Fibroblast of skin of left biceps (primary cell): ENCODE measurements at regions not wholly inside any gene's neighbourhood (a gene's known extent, or its start where the extent isn't known, plus 50 kb on each side); places are given as distances from the start of the nearest gene placed in this dataset.
"Not testable (repeated sequence)": the region's sequence is repeated elsewhere in the genome, so short reads cannot be mapped to it uniquely, and the experiment has no call there.

Experiments used
- DNase-seq, 2 experiments: peaks; one replicate each; pipeline ENCODE4 v3.0.0-alpha.2; 2013; ENCODE audit warnings: low read depth in 2 of 2

- DNase-seq, result no peak
These were observed 415.9 kb upstream of the TMPRSS15 start for GRCh38 chr21:18819507-18819906.

GRCh38 chr21:18826562-18826961 is 423.0 kb upstream of the TMPRSS15 start:
- DNase-seq, result no peak

GRCh38 chr21:18831942-18832676 is 428.5 kb upstream of the TMPRSS15 start:
- no peak for DNase-seq

- peak; percentile 7 to 11 for DNase-seq
These were observed 429.4 kb upstream of the TMPRSS15 start for GRCh38 chr21:18832950-18833349.

- not testable (repeated sequence) for DNase-seq
These were observed 430.5 kb upstream of the TMPRSS15 start for GRCh38 chr21:18834121-18834520.

- DNase-seq, result no peak
These were observed 436.7 kb upstream of the TMPRSS15 start for GRCh38 chr21:18840239-18840638.

- DNase-seq, result not testable (repeated sequence)
These were observed 454.0 kb upstream of the TMPRSS15 start for GRCh38 chr21:18857606-18858005.

- DNase-seq, result no peak
These were observed 465.5 kb upstream of the TMPRSS15 start for GRCh38 chr21:18869104-18869503.

- no peak for DNase-seq
These were observed 474.3 kb upstream of the TMPRSS15 start for GRCh38 chr21:18877917-18878316.

- no peak for DNase-seq
These were observed 484.5 kb upstream of the TMPRSS15 start for GRCh38 chr21:18887922-18888602.

GRCh38 chr21:18893406-18893805 is 489.8 kb upstream of the TMPRSS15 start:
- no peak for DNase-seq

- DNase-seq, result no peak
These were observed 490.8 kb upstream of the TMPRSS15 start for GRCh38 chr21:18894387-18894786.

GRCh38 chr21:18899261-18899660 is 495.7 kb upstream of the TMPRSS15 start:
- DNase-seq, result no peak

GRCh38 chr21:18902660-18903059 is 499.1 kb upstream of the TMPRSS15 start:
- DNase-seq, result no peak

- no peak for DNase-seq
These were observed 503.5 kb upstream of the TMPRSS15 start for GRCh38 chr21:18907076-18907475.

GRCh38 chr21:18908641-18909040 is 505.1 kb upstream of the TMPRSS15 start:
- DNase-seq, result no peak

GRCh38 chr21:18913914-18914313 is 510.3 kb upstream of the TMPRSS15 start:
- no peak for DNase-seq

GRCh38 chr21:18914570-18914969 is 511.0 kb upstream of the TMPRSS15 start:
- DNase-seq, result no peak

GRCh38 chr21:18917622-18918021 is 514.0 kb upstream of the TMPRSS15 start:
- DNase-seq, result no peak

GRCh38 chr21:18931237-18931636 is 527.7 kb upstream of the TMPRSS15 start:
- DNase-seq, result no peak

GRCh38 chr21:18937337-18937736 is 533.8 kb upstream of the TMPRSS15 start:
- DNase-seq, result no peak

- DNase-seq, result no peak
These were observed 537.2 kb upstream of the TMPRSS15 start for GRCh38 chr21:18940791-18941190.

- no peak for DNase-seq
These were observed 546.6 kb upstream of the TMPRSS15 start for GRCh38 chr21:18950045-18950740.
